ENCODE measurements at regions not wholly inside any gene's neighbourhood (a gene's known extent, or its start where the extent isn't known, plus 50 kb on each side); places are given as distances from the start of the nearest gene placed in this dataset.

DNA sequence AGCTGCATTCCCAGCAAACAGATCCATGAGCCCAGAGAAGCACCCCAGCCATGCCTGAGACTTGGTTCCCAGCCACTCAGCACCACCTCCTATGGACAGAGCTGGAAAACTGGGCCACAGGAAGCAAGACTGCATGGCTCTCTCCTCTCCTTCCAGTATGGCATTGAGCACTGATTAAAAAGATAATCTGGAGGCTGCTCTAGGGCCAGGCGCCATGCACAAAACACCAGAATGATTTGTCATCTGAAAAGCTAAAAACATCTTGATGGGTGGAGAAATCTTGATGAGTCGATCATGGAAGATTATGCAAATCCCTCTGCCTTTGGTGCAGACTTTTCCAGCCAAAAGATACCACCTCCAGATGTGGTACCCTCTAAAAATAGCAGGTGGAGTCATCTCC lies 62.7 kb upstream of the MRPS22 start:
- H3K4me3 ChIP-seq (ENCODE audit: low read depth, low read length): no peak overlapping the region
- TF ChIP-seq, protein P1, sequence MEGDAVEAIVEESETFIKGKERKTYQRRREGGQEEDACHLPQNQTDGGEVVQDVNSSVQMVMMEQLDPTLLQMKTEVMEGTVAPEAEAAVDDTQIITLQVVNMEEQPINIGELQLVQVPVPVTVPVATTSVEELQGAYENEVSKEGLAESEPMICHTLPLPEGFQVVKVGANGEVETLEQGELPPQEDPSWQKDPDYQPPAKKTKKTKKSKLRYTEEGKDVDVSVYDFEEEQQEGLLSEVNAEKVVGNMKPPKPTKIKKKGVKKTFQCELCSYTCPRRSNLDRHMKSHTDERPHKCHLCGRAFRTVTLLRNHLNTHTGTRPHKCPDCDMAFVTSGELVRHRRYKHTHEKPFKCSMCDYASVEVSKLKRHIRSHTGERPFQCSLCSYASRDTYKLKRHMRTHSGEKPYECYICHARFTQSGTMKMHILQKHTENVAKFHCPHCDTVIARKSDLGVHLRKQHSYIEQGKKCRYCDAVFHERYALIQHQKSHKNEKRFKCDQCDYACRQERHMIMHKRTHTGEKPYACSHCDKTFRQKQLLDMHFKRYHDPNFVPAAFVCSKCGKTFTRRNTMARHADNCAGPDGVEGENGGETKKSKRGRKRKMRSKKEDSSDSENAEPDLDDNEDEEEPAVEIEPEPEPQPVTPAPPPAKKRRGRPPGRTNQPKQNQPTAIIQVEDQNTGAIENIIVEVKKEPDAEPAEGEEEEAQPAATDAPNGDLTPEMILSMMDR (IDR thresholded peaks at IDR 0.05; ENCODE audit: low read depth, low read length): no peak

DNA sequence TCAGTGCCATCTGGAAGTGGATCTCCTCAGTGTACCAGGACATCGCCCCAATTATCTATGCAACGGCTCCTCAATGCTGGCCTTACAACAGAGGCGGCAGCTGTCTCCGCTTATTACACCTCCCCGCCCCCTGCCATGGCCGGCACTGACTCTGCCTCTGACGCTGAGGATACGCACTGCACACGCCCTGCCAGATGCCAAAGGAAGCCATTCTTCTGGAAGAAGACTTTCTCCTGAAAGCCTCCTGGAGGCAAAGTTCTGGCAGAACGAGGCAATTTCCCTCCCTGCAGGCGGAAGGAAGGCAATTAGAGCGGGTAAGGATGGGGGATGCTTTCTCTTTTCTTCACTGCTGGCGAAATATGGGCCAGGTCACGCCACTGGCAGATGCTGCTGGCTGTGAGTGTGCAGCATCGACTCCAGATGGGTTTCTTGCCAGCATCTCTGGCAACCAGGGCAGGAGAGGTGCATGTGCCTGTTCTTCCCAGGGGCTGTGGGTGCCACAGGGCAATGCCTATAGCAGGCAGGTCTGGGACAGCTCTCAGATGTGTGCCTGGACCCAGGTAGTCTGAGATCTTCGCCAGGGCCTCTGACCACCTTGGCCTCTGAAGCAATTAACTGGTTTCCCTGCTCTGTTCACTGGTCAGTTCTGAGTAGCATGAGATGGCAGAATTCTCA lies 62.2 kb upstream of the MRPS22 start:
- H3K4me3 ChIP-seq (ENCODE audit: low read depth, low read length): no peak overlapping the region
- TF ChIP-seq, protein P1 (IDR thresholded peaks at IDR 0.05; ENCODE audit: low read depth, low read length): no peak

DNA sequence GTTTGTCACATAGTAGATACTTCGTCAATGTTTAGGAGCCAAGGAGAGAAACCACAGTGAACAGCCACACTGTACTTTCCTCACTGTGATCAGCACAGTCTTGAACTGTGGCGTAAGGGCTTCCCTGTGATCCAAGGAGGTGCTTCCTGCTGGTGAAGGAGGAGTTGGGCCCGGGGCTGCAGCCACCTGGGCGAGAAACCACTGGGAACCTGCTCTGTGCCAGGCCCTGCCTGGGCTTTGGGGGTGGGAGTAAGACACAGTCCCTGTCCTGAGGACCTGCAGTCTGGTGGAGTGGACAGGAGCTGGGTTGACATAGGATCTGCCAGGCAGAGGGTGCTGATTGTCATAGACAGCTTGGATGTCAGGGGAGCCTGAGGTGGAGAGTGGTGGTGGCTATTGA lies 60.5 kb upstream of the MRPS22 start:
- TF ChIP-seq, protein P1 (IDR thresholded peaks at IDR 0.05; ENCODE audit: low read depth, low read length): no peak
- no peak overlapping the region for H3K4me3 ChIP-seq (ENCODE audit: low read depth, low read length)

DNA sequence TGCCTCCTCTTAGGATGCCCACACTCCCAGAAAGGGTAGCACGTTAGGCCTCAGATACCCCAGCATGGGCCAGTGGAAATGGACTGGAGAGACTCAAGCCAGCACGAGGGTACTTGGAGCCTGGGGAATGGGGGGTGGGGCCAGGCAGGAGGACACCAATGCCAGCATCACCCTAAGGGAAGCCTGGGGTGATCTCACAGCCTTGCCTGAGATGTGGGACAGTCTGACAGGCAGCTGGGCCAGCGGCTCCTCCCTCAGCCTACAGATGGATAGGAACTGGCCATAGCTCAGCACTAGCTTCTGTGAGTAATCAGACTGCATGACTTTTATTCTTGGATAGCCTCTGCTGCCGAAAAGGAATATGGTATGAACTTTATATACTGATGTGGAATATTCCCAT lies 59.6 kb upstream of the MRPS22 start:
- TF ChIP-seq, protein P1 (IDR thresholded peaks at IDR 0.05; ENCODE audit: low read depth, low read length): no peak
- no peak overlapping the region for H3K4me3 ChIP-seq (ENCODE audit: low read depth, low read length)

DNA sequence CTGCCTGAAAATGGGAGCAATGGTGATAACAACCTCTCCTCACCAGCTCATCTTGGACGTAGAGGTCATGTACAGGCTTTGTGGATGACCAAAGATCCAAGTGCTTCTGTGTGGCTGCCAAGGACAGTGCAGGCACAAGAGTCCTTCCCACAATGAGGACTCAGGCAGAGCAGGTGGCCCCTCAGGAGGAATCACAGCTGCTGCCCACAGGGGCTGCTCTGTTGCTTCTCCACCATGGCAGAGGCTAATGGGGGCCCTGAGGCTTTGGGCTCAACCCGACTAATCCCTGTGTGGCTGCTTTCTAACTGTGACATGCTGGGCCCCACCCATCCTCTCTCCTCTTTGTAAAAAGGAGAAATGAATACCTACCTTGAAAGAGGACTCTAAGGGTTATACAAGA lies 58.1 kb upstream of the MRPS22 start:
- H3K4me3 ChIP-seq (ENCODE audit: low read depth, low read length): no peak overlapping the region
- TF ChIP-seq, protein P1 (IDR thresholded peaks at IDR 0.05; ENCODE audit: low read depth, low read length): no peak

DNA sequence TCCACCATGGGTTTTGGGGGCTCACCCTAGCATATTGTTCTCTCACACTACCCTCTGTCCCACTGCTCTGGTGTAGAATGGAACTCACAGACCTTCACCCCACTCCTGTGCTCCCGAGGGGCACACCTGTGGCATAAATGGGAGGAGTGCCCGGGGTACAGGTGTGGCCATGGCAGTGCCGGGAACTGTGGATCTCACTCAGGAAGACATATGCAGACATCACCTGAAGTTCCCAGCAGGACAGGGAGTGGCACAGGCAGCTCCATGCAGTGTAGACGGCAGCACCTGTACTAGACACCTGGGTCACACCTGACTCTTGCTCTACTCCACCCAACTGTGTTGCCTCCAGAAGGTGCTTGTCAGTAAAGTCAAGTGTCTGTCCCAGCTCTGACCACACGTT lies 57.6 kb upstream of the MRPS22 start:
- TF ChIP-seq, protein P1 (IDR thresholded peaks at IDR 0.05; ENCODE audit: low read depth, low read length): no peak
- no peak overlapping the region for H3K4me3 ChIP-seq (ENCODE audit: low read depth, low read length)

DNA sequence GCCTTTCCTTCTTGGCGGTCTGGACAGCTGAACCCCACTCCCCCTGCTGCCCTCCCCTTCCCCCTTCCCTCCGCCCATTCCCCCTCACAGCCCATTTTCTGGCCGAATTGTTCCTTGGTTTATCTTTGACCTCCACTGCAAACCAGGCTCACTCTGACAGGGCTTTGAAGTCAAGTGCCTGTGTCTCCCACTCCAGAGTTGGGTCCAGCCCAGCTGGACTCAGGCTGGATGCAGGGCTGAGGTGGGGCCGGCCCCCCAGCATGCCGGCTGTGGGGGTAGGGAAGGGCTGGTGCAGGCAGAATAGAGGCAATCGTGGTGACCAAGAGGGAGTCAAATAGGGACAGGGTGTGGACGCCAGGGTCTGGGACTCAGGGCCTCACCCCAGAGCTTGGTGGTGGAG lies 57.0 kb upstream of the MRPS22 start:
- no peak overlapping the region for H3K4me3 ChIP-seq (ENCODE audit: low read depth, low read length)
- TF ChIP-seq, protein P1 (IDR thresholded peaks at IDR 0.05; ENCODE audit: low read depth, low read length): no peak

All from WI38 (cell line).